HPDE6-E6E7 (cell line): ENCODE measurements at regions not wholly inside any gene's neighbourhood (a gene's known extent, or its start where the extent isn't known, plus 50 kb on each side); places are given as distances from the start of the nearest gene placed in this dataset.

Experiments
- DNase-seq: peaks from one replicate; pipeline ENCODE4 v3.0.0; 2011; ENCODE audit warnings: missing footprints; ENCODE audit errors: extremely low spot score

DNA sequence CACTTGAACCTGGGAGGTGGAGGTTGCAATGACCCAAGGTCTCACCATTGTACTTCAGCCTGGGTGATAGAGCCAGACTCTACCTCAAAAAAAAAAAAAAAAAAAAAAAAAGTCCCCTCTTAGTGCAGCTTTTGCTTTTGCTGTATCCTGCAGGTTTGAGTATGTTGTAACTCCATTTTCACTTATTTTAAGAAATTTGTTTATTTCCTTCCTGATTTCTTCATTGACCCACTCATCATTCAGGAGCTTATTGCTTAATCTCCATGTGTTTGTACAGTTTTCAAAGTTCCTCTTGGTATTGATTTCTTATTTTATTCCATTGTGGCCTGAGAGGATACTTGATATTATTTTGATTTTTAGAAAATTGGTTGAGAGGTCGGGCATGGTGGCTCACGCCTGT lies 50.9 kb upstream of the AK4 start:
- no peak for DNase-seq
